ENCODE measurements at regions not wholly inside any gene's neighbourhood (a gene's known extent, or its start where the extent isn't known, plus 50 kb on each side); places are given as distances from the start of the nearest gene placed in this dataset.

DNA sequence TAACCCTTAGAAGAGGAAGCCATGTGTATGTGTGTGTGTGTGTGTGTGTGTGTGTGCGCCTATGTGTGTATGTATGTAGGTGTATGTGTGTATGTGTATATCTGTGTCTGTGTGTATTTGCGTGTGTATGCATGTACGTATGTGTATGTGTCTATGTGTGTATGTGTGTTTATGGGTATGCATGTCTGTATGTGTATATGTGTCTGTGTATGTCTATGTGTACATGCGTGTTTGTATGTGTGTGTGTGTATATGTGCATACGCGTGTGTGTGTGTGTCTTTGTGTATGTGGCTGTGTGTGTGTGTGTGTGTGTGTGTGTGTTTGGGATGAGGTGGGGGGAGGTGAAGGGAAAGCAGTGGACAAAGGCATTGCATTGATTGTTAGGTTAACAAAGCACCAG, 380.2 kb downstream of the HRH4 start:
- Histone ChIP-seq H3K9me3 (no peaks in the 10 kb centered on the region), H3K4me1 (ENCODE audit: control insufficient read depth in 1 of 2, insufficient read depth in 1 of 2, low read depth in 1 of 2, low read length in 1 of 2) (no peaks in the 10 kb centered on the region), H3K27ac (no peak overlapping the region), H3K4me3 (ENCODE audit: low read depth in 1 of 2, low read length in 1 of 2) (no peak overlapping the region), H3K27me3 (no peaks in the 10 kb centered on the region), H3K36me3 (no peaks in the 10 kb centered on the region)
- no peak for TF ChIP-seq CTCF (IDR thresholded peaks at IDR 0.05)

DNA sequence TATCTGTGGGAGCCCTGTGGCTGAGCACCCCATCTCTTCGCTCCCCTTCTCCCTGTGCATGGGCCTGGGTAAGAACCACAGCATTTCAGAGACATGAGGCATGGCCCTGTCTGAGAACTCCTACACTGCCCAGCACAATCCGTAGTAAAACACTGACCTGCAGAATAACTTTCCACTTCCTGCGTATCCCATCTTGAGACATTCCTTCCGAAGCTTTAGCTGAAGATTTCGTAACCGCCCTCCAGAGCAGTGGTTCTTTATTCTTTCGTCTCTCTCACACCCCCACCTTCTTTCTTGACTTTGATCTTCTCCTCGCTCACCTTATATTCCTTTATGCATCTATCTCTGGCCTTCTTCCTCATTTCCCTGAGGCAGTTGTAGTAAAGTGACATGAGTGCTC, 381.1 kb downstream of the HRH4 start:
- no peak overlapping the region for H3K4me3 ChIP-seq (ENCODE audit: low read depth in 1 of 2, low read length in 1 of 2)
- H3K4me1 ChIP-seq (ENCODE audit: control insufficient read depth in 1 of 2, insufficient read depth in 1 of 2, low read depth in 1 of 2, low read length in 1 of 2): no peaks in the 10 kb centered on the region
- H3K36me3 ChIP-seq: no peaks in the 10 kb centered on the region
- H3K9me3 ChIP-seq: no peaks in the 10 kb centered on the region
- H3K27ac ChIP-seq: no peak overlapping the region
- TF ChIP-seq CTCF (IDR thresholded peaks at IDR 0.05): no peak
- H3K27me3 ChIP-seq: no peaks in the 10 kb centered on the region

DNA sequence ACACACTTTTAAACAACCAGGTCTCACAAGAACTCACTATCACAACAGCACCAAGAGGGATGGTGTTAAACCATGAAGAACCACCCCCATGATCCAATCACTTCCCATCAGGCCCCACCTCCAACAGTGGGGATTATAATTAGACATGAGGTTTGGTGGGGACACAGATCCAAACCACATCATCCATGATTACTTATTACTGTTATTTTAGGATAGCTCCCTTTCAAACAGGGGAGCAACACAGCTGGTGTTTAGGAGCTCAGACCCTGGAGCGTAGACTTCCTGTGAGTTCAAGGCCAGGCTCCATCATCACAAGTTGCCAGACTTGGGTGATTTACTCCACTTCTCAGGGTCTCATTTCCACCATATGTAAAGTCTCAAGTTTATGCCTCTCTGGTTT, 382.7 kb downstream of the HRH4 start:
- no peak for TF ChIP-seq CTCF (IDR thresholded peaks at IDR 0.05)
- Histone ChIP-seq H3K4me3 (ENCODE audit: low read depth in 1 of 2, low read length in 1 of 2) (no peak overlapping the region), H3K4me1 (ENCODE audit: control insufficient read depth in 1 of 2, insufficient read depth in 1 of 2, low read depth in 1 of 2, low read length in 1 of 2) (no peaks in the 10 kb centered on the region), H3K36me3 (no peaks in the 10 kb centered on the region), H3K9me3 (no peaks in the 10 kb centered on the region), H3K27me3 (no peaks in the 10 kb centered on the region), H3K27ac (no peak overlapping the region)

DNA sequence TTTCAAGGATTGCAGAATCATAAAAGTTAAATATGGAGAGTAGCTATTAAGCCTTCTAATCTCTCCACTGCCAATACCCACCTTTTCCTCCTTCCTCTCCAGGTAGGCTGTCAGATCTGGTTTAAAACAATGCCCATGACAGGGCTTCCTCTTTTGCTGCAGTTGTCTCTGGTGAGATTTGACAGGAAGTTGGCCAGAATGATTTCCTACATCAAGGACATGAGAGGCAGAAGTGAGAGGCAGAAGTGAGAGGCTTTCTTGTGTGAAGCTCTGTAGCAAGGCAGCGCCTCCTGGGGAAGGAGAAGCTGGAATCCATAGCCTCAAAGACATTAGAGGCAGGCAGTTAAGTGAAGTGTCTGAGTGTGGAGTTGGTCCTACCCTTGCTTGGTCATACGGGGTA, 385.7 kb downstream of the HRH4 start:
- no peak overlapping the region for H3K27ac ChIP-seq
- H3K4me3 ChIP-seq (ENCODE audit: low read depth in 1 of 2, low read length in 1 of 2): no peak overlapping the region
- no peaks in the 10 kb centered on the region for H3K9me3 ChIP-seq
- H3K4me1 ChIP-seq (ENCODE audit: control insufficient read depth in 1 of 2, insufficient read depth in 1 of 2, low read depth in 1 of 2, low read length in 1 of 2): no peaks in the 10 kb centered on the region
- H3K27me3 ChIP-seq: no peaks in the 10 kb centered on the region
- TF ChIP-seq CTCF (IDR thresholded peaks at IDR 0.05): no peak
- H3K36me3 ChIP-seq: no peaks in the 10 kb centered on the region

GRCh38 chr18:24850532-24850931, 390.1 kb downstream of the HRH4 start:
- Histone ChIP-seq H3K36me3 (no peaks in the 10 kb centered on the region), H3K27me3 (no peaks in the 10 kb centered on the region), H3K27ac (no peak overlapping the region), H3K9me3 (no peaks in the 10 kb centered on the region), H3K4me1 (ENCODE audit: control insufficient read depth in 1 of 2, insufficient read depth in 1 of 2, low read depth in 1 of 2, low read length in 1 of 2) (no peaks in the 10 kb centered on the region), H3K4me3 (ENCODE audit: low read depth in 1 of 2, low read length in 1 of 2) (no peak overlapping the region)
- TF ChIP-seq CTCF (IDR thresholded peaks at IDR 0.05): no peak

DNA sequence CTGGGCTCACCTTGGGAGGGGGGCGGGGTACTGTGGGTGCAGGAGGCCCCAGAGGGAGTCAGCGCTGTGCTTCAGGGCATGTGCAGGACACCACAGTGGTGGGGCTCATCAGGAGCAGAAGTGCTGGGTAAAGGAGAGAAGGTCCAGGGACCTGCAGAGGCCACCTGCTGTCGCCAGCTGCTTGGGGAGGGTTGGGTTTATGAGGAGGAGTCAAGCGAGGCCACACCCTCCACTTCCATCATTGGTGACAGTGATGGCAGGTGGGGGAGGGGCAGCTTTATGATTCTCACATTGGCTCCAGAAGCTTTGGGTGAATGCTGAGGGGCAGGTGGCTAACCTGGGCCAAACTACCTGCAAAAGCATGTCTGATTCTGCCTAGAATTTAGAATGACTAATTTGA, 392.6 kb downstream of the HRH4 start:
- no peaks in the 10 kb centered on the region for H3K27me3 ChIP-seq
- H3K4me1 ChIP-seq (ENCODE audit: control insufficient read depth in 1 of 2, insufficient read depth in 1 of 2, low read depth in 1 of 2, low read length in 1 of 2): no peaks in the 10 kb centered on the region
- H3K4me3 ChIP-seq (ENCODE audit: low read depth in 1 of 2, low read length in 1 of 2): no peak overlapping the region
- no peaks in the 10 kb centered on the region for H3K36me3 ChIP-seq
- no peak overlapping the region for H3K27ac ChIP-seq
- no peak for TF ChIP-seq CTCF (IDR thresholded peaks at IDR 0.05)
- H3K9me3 ChIP-seq: no peaks in the 10 kb centered on the region

Measured in neutrophil (primary cell).